ENCODE measurements at regions not wholly inside any gene's neighbourhood (a gene's known extent, or its start where the extent isn't known, plus 50 kb on each side); places are given as distances from the start of the nearest gene placed in this dataset.

DNA sequence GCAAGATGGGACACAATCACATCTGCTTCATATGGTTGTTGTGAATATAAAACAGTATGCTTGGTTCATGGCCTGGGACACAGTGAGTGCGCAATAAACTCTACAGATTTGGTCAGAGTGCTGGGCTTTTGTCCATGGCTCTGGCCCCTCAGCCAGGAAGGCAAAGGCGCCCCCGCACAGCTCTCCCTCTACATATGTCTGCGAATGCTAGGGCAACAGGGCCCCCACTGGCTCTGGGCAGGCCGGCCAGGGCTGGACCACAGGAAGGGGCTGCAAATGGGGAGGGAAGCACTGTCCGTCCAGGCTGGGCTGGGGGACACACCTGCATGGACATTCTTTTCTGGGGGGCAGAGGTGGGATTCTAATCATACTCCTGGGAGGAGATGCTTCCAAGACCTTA, 151.8 kb upstream of the MLN start:
- no peak overlapping the region for H3K4me3 Mint-ChIP-seq

DNA sequence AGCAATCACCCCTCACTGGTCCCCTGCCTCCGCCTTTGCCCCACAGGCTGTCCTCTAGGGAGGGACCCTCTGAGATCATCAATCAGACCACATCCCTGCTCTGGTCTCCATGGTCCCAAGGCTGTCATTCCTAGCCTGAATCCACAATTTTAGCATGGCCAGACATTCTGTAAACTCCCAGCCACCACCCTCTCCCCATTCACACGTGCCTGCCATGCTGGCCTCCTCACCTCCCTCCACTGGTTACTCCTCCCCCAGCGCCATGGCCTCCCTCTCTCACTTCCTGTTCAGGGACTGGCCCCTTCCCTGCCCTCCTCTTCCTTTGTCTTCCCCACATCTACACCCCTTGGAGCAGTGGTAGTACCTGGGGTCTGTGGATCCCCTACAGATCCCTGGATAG, 150.7 kb upstream of the MLN start:
- TF ChIP-seq, protein P1, sequence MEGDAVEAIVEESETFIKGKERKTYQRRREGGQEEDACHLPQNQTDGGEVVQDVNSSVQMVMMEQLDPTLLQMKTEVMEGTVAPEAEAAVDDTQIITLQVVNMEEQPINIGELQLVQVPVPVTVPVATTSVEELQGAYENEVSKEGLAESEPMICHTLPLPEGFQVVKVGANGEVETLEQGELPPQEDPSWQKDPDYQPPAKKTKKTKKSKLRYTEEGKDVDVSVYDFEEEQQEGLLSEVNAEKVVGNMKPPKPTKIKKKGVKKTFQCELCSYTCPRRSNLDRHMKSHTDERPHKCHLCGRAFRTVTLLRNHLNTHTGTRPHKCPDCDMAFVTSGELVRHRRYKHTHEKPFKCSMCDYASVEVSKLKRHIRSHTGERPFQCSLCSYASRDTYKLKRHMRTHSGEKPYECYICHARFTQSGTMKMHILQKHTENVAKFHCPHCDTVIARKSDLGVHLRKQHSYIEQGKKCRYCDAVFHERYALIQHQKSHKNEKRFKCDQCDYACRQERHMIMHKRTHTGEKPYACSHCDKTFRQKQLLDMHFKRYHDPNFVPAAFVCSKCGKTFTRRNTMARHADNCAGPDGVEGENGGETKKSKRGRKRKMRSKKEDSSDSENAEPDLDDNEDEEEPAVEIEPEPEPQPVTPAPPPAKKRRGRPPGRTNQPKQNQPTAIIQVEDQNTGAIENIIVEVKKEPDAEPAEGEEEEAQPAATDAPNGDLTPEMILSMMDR (IDR thresholded peaks at IDR 0.05; ENCODE audit: unreplicated experiment): no peak
- Mint-ChIP-seq H3K27ac (no peak overlapping the region), H3K27me3 (ENCODE audit: low read depth) (peaks cover 25% of the 10 kb centered on the region), H3K4me3 (no peak overlapping the region), H3K9me3 (no peaks in the 10 kb centered on the region), H3K36me3 (no peaks in the 10 kb centered on the region), H3K4me1 (no peaks in the 10 kb centered on the region)
- no peak for DNase-seq (ENCODE audit: low spot score in 2 of 2, unreplicated experiment in 2 of 2)

More for the DNA sequence above, 151.8 kb upstream of the MLN start:
- Mint-ChIP-seq H3K27me3 (ENCODE audit: low read depth) (peaks cover 25% of the 10 kb centered on the region), H3K9me3 (no peaks in the 10 kb centered on the region), H3K4me1 (no peaks in the 10 kb centered on the region), H3K27ac (no peak overlapping the region), H3K36me3 (no peaks in the 10 kb centered on the region)
- DNase-seq (ENCODE audit: low spot score in 2 of 2, unreplicated experiment in 2 of 2): no peak
- TF ChIP-seq, protein P1 (IDR thresholded peaks at IDR 0.05; ENCODE audit: unreplicated experiment): no peak

DNA sequence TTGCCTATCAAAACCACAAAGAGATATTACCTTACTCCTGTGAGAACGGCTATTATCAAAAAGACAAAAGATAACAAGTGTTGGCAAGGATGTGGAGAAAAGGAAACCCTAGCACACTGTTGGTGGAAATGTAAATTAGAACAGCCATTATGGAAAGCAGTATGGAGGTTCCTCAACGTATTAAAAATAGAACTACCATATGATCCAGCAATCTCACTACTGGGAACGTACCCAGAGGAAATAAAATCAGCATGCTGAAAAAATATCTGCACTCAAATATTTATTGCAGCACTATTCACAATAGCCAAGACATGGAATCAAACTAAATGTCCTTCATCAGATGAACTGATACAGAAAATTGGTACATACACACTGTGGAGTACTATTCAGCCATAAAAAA, 149.4 kb upstream of the MLN start:
- peaks cover 28% of the 10 kb centered on the region for H3K27me3 Mint-ChIP-seq (ENCODE audit: low read depth)

DNA sequence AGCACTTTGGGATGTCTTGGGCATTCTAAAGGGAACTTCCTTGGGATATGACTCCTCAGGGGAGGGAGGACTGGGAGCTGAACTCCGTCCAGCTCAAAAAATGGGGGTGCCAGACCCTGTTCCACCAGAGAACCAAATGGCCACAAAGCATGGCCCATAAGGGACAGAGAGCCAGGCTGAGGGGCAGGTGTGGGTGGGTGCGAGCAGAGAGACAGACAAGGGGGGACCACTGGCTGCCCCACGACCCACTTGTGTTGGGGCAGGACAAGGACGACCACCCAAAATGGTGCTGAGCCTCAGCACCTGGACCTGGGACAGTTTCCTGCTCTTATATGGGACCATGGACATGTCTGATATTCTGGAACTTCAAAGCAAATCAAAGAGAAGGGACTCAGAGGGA, 148.2 kb upstream of the MLN start:
- no peaks in the 10 kb centered on the region for H3K4me1 Mint-ChIP-seq
- no peaks in the 10 kb centered on the region for H3K36me3 Mint-ChIP-seq
- H3K9me3 Mint-ChIP-seq: no peaks in the 10 kb centered on the region
- H3K27me3 Mint-ChIP-seq (ENCODE audit: low read depth): peaks cover 28% of the 10 kb centered on the region
- H3K27ac Mint-ChIP-seq: no peak overlapping the region
- TF ChIP-seq, protein P1 (IDR thresholded peaks at IDR 0.05; ENCODE audit: unreplicated experiment): no peak
- no peak for DNase-seq (ENCODE audit: low spot score in 2 of 2, unreplicated experiment in 2 of 2)
- no peak overlapping the region for H3K4me3 Mint-ChIP-seq

More for the DNA sequence above, 149.4 kb upstream of the MLN start:
- TF ChIP-seq, protein P1 (IDR thresholded peaks at IDR 0.05; ENCODE audit: unreplicated experiment): no peak
- Mint-ChIP-seq H3K4me3 (no peak overlapping the region), H3K36me3 (no peaks in the 10 kb centered on the region), H3K27ac (no peak overlapping the region), H3K4me1 (no peaks in the 10 kb centered on the region), H3K9me3 (no peaks in the 10 kb centered on the region)
- no peak for DNase-seq (ENCODE audit: low spot score in 2 of 2, unreplicated experiment in 2 of 2)

DNA sequence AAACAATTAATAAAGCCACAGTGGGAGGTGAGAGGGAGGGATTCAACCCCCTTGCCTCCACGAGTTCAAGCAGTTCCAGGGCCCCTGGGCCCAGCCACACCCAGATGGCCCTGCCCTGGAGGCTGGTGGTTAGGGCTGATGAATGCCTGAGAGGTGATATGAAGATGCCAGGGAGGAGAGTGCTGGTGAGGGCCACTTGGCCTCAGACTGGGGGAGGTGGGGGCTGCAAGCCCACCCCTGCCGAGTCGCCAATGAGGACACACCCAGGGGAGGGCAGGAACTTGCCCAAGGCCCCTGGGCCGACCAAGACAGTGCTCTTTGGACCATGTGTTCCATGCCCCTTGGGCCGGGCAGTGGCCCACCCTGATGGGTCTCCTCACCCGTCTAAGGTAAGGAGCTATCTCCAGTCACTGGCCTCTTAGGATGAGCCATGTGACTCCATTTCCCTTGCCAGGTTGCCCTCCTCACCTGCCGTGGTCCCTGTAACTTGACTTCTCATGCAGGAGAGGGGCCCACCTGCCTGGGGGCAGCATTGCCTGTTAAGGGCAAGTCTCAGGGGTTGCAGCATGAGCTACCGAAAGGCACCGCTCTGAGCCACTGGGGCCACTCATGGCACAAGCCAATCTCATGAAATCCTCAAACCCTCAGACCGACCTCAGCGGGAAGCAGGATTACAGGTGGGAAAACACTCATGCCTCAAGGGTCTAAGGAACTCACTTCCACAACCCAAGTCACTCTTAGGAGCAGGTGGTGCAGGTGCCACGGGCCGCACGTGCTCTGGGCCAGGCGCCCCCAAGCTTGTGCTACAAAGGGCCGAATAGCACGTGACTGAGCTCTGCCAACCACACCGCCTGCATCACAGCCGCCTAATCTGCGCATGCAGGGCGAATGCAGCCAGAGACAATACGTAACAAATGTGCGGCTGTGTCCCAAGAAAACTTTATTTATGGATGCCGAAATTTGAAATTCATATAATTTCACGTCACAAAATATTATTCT, 147.4 kb upstream of the MLN start:
- no peaks in the 10 kb centered on the region for H3K9me3 Mint-ChIP-seq
- H3K4me3 Mint-ChIP-seq: no peak overlapping the region
- no peak for DNase-seq (ENCODE audit: low spot score in 2 of 2, unreplicated experiment in 2 of 2)
- H3K4me1 Mint-ChIP-seq: no peaks in the 10 kb centered on the region
- no peaks in the 10 kb centered on the region for H3K36me3 Mint-ChIP-seq
- no peak overlapping the region for H3K27ac Mint-ChIP-seq
- TF ChIP-seq, protein P1 (IDR thresholded peaks at IDR 0.05; ENCODE audit: unreplicated experiment): no peak
- H3K27me3 Mint-ChIP-seq (ENCODE audit: low read depth): peaks cover 25% of the 10 kb centered on the region
